ENCODE measurements at regions not wholly inside any gene's neighbourhood (a gene's known extent, or its start where the extent isn't known, plus 50 kb on each side); places are given as distances from the start of the nearest gene placed in this dataset.

DNA sequence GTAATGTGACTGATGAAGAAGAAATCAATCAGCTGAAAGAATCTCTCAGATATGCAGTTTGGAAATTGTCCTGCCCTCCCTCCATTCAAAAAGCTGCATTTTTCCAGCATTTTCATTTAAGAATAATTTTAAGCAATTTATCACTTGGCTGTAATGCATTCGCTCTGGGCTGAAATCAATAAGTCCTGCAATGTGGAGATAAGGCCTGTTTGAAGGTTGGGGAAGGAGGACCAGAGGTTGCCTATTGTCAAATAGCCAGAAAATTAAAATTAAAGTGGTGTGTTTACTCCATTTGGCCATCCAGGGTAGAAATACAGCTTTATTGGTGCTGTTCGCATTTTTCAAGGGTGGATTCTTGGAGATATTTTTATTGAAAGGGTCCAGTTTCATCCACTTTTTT, 187.6 kb upstream of the NFIA start:
- TF ChIP-seq ESRRA (CRISPR knock-in tag; IDR thresholded peaks at IDR 0.05; ENCODE audit: borderline replicate concordance): no peak
- TF ChIP-seq FOXJ3 (CRISPR knock-in tag; IDR thresholded peaks at IDR 0.05; ENCODE audit: borderline replicate concordance): no peak
